ENCODE measurements at regions not wholly inside any gene's neighbourhood (a gene's known extent, or its start where the extent isn't known, plus 50 kb on each side); places are given as distances from the start of the nearest gene placed in this dataset.

DNA sequence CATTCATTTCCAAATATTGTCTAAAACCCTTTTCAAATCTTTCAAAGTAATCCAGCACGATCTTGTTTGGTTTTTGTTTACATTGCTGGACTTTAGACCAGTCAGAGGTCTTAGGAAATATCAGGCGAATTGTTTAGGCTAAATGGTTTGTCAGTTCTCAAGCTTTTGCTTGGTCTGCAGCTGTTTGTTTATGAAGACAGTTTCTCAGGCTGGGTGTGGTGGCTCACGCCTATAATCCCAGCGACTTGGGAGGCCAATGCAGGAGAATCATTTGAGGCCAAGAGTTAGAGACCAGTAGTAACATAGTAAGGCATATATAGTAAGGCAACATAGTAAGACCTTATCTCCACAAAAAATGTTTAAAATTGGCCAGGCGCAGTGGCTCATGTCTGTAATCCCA lies 77.5 kb downstream of the DNTTIP2 start:
- Histone ChIP-seq H3K4me3 (ENCODE audit: low read depth, low read length) (no peak overlapping the region), H2AFZ (ENCODE audit: low read length, unreplicated experiment) (no peak overlapping the region), H3K79me2 (ENCODE audit: control insufficient read depth, insufficient read depth, low read length, unreplicated experiment) (no peaks in the 10 kb centered on the region), H3K4me1 (ENCODE audit: control insufficient read depth, insufficient read depth, low read length, unreplicated experiment) (peaks cover 54% of the 10 kb centered on the region), H3K27ac (ENCODE audit: low read depth, low read length) (no peak overlapping the region), H3K27me3 (ENCODE audit: insufficient read depth, low read length) (no peaks in the 10 kb centered on the region), H3K36me3 (ENCODE audit: insufficient read depth, low read length) (no peaks in the 10 kb centered on the region)

DNA sequence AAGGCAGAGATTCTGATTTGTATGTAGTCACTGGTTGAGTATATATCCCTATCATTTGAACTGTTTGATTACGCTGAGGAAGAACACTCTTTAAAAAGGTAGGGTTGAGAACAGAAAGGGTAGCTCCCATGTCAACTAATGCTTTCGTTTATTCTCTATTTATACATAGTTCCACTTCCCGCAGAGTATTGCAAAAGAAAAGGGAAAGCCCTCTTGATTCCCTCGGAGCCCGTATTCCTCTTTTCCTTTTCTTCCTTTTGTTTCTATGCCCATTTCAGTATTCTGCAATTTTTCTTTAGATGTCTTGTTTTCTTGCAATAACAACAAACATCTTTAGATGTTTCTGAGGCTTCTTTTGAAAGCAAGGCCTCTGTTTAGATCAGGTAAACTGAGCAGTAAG lies 78.2 kb downstream of the DNTTIP2 start:
- no peak overlapping the region for H3K27ac ChIP-seq (ENCODE audit: low read depth, low read length)
- H3K4me1 ChIP-seq (ENCODE audit: control insufficient read depth, insufficient read depth, low read length, unreplicated experiment) = peaks cover 54% of the 10 kb centered on the region
- no peaks in the 10 kb centered on the region for H3K36me3 ChIP-seq (ENCODE audit: insufficient read depth, low read length)
- H3K27me3 ChIP-seq (ENCODE audit: insufficient read depth, low read length) = no peaks in the 10 kb centered on the region
- no peak overlapping the region for H2AFZ ChIP-seq (ENCODE audit: low read length, unreplicated experiment)
- no peak overlapping the region for H3K4me3 ChIP-seq (ENCODE audit: low read depth, low read length)
- H3K79me2 ChIP-seq (ENCODE audit: control insufficient read depth, insufficient read depth, low read length, unreplicated experiment) = no peaks in the 10 kb centered on the region

DNA sequence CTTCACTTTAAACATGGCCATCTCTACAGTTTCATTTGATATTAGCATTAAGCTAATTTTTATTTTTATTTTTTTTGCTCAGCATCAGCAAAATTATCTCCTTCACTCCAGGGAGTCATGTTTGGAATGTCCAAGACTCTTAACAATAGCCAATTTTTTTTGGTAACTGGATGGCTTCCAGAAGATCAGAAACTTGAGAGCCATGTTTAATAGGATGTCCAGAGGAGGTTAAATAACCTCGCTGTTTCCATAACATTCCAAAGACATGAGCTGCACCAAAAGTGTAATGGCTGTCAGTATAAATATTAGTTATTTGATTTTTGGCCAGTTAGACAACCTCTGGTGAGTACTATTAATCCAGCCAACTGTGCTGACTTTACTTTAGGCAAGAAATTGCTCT lies 80.7 kb downstream of the DNTTIP2 start:
- H2AFZ ChIP-seq (ENCODE audit: low read length, unreplicated experiment) = no peak overlapping the region
- H3K4me3 ChIP-seq (ENCODE audit: low read depth, low read length) = no peak overlapping the region
- no peaks in the 10 kb centered on the region for H3K27me3 ChIP-seq (ENCODE audit: insufficient read depth, low read length)
- no peaks in the 10 kb centered on the region for H3K36me3 ChIP-seq (ENCODE audit: insufficient read depth, low read length)
- peak overlapping the region; percentile 64 for H3K27ac ChIP-seq (ENCODE audit: low read depth, low read length)
- H3K4me1 ChIP-seq (ENCODE audit: control insufficient read depth, insufficient read depth, low read length, unreplicated experiment) = peaks cover 30% of the 10 kb centered on the region
- no peaks in the 10 kb centered on the region for H3K79me2 ChIP-seq (ENCODE audit: control insufficient read depth, insufficient read depth, low read length, unreplicated experiment)

DNA sequence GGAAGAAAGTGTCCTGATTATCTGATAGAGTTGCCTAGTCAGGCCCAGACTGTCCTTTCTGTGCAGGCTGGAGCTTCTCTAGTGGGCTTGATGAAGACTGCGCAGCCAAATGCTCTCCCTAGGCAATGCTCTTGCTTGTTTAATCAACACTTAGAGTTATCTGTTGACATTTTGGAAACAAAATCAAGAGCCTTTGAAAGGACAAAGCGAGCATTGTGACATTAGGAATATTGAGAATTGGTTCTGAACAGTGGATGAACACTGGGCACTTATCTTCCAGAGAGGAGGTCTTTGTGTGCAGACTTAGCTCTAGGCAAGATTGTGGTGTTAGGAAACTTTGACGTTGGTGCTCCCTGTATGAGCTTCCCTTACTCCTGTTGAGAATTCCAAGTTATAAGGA lies 94.5 kb downstream of the DNTTIP2 start:
- Histone ChIP-seq H3K27me3 (ENCODE audit: insufficient read depth, low read length) (no peaks in the 10 kb centered on the region), H3K27ac (ENCODE audit: low read depth, low read length) (no peak overlapping the region), H3K4me1 (ENCODE audit: control insufficient read depth, insufficient read depth, low read length, unreplicated experiment) (peaks cover 14% of the 10 kb centered on the region), H3K36me3 (ENCODE audit: insufficient read depth, low read length) (no peaks in the 10 kb centered on the region), H3K4me3 (ENCODE audit: low read depth, low read length) (no peak overlapping the region), H3K79me2 (ENCODE audit: control insufficient read depth, insufficient read depth, low read length, unreplicated experiment) (no peaks in the 10 kb centered on the region), H2AFZ (ENCODE audit: low read length, unreplicated experiment) (no peak overlapping the region)

DNA sequence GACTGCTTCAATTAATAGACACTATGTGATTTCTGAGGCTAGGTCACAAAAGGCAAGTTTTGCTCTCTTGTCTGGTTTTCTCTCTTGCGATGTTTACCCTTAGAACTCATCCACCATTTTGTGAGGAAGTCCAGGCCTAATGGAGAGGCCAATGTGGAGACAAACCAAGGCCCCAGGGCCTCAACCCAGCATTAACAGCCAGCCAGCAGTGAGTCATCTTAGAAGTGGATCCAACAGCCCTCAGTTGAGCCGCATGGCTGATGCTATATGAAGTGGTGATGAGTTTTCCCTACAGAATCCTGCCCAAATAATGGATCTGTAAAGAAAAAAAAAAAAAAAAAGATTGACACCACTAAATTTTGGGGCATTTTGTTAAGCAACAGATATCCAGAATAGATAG lies 95.1 kb downstream of the DNTTIP2 start:
- H3K27me3 ChIP-seq (ENCODE audit: insufficient read depth, low read length) = no peaks in the 10 kb centered on the region
- no peak overlapping the region for H3K27ac ChIP-seq (ENCODE audit: low read depth, low read length)
- no peaks in the 10 kb centered on the region for H3K79me2 ChIP-seq (ENCODE audit: control insufficient read depth, insufficient read depth, low read length, unreplicated experiment)
- peaks cover 21% of the 10 kb centered on the region for H3K4me1 ChIP-seq (ENCODE audit: control insufficient read depth, insufficient read depth, low read length, unreplicated experiment)
- H3K36me3 ChIP-seq (ENCODE audit: insufficient read depth, low read length) = no peaks in the 10 kb centered on the region
- no peak overlapping the region for H3K4me3 ChIP-seq (ENCODE audit: low read depth, low read length)
- H2AFZ ChIP-seq (ENCODE audit: low read length, unreplicated experiment) = no peak overlapping the region

DNA sequence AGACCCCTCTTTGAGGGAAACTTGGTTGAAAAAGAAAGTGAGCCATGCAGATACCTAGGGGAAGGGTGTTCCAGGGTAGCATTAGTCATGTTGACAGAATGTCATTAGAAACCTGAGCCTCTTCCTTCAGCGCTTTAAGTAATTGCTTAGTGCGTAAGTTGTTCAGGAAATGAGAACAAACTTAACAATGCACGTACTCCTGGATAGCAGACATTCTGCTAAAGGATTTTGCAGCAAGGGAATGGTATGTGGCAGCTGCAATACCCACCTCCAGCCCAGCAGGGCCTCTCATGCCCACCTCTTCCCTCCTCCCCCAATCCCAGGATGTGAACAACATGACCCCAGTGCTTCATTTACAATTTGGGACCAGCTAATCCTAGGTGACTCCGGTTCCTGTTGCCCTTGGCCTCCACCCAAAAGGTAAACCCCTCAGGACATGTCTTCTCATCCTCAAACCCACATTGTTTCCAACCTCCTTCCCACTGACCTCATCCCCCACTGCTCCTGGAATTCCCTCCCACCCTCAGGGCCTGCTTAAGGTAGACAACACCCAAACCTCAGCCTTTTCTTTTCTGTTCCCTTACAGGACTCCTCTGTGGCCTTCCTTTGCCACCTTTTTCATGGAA lies 98.0 kb upstream of the BCAR3 start:
- H2AFZ ChIP-seq (ENCODE audit: low read length, unreplicated experiment) = no peak overlapping the region
- H3K36me3 ChIP-seq (ENCODE audit: insufficient read depth, low read length) = no peaks in the 10 kb centered on the region
- peak overlapping the region; percentile 19; the same call in 1 of the 2 replicates for H3K4me3 ChIP-seq (ENCODE audit: low read depth, low read length)
- peaks cover 22% of the 10 kb centered on the region for H3K4me1 ChIP-seq (ENCODE audit: control insufficient read depth, insufficient read depth, low read length, unreplicated experiment)
- no peaks in the 10 kb centered on the region for H3K27me3 ChIP-seq (ENCODE audit: insufficient read depth, low read length)
- H3K79me2 ChIP-seq (ENCODE audit: control insufficient read depth, insufficient read depth, low read length, unreplicated experiment) = no peaks in the 10 kb centered on the region
- peak overlapping the region; percentile 89 for H3K27ac ChIP-seq (ENCODE audit: low read depth, low read length)

DNA sequence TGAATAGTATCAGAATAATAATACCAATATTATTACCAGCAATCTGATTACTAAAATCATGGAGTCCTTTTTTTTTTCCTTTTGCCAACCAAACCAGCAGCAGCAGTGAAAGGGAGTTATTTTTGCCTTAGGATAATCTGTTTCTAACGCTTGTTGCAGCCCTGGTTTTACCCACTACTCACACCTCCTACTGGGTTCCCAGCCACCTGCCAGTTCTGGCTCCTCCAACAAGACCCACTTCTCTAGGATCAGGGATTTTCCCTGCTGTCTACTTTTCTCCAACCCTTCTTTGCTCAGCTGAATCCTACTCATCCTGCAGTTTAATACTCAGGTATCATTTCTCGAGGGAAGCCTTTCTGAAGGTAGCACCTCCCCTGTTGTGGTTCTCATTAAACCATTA lies 96.8 kb upstream of the BCAR3 start:
- Histone ChIP-seq H3K79me2 (ENCODE audit: control insufficient read depth, insufficient read depth, low read length, unreplicated experiment) (no peaks in the 10 kb centered on the region), H3K4me1 (ENCODE audit: control insufficient read depth, insufficient read depth, low read length, unreplicated experiment) (peaks cover 22% of the 10 kb centered on the region), H3K27ac (ENCODE audit: low read depth, low read length) (no peak overlapping the region; the same call in 1 of the 2 replicates), H3K36me3 (ENCODE audit: insufficient read depth, low read length) (no peaks in the 10 kb centered on the region), H3K4me3 (ENCODE audit: low read depth, low read length) (no peak overlapping the region), H3K27me3 (ENCODE audit: insufficient read depth, low read length) (no peaks in the 10 kb centered on the region), H2AFZ (ENCODE audit: low read length, unreplicated experiment) (no peak overlapping the region)

DNA sequence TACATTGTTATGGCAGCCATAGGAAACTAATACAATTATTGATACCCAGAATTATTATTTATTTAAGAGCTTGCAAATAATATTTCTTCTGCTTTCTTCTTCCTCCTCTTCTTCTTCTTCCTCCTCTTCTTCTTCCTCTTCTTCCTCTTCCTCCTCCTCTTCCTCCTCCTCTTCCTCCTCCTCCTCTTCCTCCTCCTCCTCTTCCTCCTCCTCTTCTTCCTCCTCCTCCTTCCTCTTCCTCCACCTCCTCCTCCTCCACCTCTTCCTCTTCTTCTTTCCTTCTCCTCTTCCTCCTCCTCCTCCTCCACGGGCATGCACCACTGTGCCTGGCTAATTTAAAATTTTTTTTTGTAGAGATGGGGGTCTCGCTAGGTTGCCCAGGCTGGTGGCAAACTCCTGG lies 95.6 kb upstream of the BCAR3 start:
- Histone ChIP-seq H3K79me2 (ENCODE audit: control insufficient read depth, insufficient read depth, low read length, unreplicated experiment) (no peaks in the 10 kb centered on the region), H3K4me3 (ENCODE audit: low read depth, low read length) (no peak overlapping the region), H3K27me3 (ENCODE audit: insufficient read depth, low read length) (no peaks in the 10 kb centered on the region), H2AFZ (ENCODE audit: low read length, unreplicated experiment) (no peak overlapping the region), H3K36me3 (ENCODE audit: insufficient read depth, low read length) (no peaks in the 10 kb centered on the region), H3K4me1 (ENCODE audit: control insufficient read depth, insufficient read depth, low read length, unreplicated experiment) (peaks cover 22% of the 10 kb centered on the region), H3K27ac (ENCODE audit: low read depth, low read length) (no peak overlapping the region)

DNA sequence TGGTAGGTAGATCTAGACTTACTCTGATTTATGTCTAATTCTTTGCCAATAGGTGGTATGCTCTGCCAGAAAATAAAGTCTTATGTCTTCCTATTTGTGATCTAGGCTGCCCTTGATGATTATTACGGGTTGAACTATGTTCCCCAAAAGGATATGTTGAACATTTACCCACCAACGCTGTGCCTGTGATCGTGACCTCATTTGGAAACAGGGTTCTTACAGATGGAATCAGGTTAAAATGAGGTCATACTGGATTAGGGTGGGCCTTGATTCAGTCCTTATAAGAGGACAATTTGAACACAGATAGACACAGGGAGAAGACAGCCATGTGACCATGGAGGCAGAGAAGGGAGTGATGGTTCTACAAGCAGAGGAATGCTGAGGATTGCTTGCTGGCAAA lies 95.1 kb upstream of the BCAR3 start:
- no peaks in the 10 kb centered on the region for H3K79me2 ChIP-seq (ENCODE audit: control insufficient read depth, insufficient read depth, low read length, unreplicated experiment)
- H3K4me1 ChIP-seq (ENCODE audit: control insufficient read depth, insufficient read depth, low read length, unreplicated experiment) = peaks cover 22% of the 10 kb centered on the region
- H3K4me3 ChIP-seq (ENCODE audit: low read depth, low read length) = no peak overlapping the region
- H3K36me3 ChIP-seq (ENCODE audit: insufficient read depth, low read length) = no peaks in the 10 kb centered on the region
- no peaks in the 10 kb centered on the region for H3K27me3 ChIP-seq (ENCODE audit: insufficient read depth, low read length)
- H3K27ac ChIP-seq (ENCODE audit: low read depth, low read length) = no peak overlapping the region
- H2AFZ ChIP-seq (ENCODE audit: low read length, unreplicated experiment) = no peak overlapping the region

DNA sequence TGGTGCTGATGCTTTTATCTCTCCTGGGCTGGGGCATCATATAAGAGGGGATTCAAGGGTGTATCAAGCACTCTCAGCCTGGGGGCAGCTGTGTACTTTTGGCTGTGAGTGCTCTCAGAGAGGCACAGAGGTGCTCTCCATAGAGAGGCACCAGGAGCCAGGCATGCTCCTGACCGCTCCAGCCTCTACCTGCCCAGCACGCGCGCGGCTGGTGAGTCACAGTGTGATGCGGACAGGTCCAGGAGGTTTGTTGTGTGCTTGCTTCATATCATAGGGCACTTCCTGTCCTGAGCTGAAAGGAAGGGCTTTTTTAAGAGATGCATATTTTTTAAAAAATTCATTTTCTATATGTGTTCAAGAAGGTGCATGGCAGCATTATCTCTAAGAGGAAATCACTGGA lies 93.6 kb upstream of the BCAR3 start:
- Histone ChIP-seq H2AFZ (ENCODE audit: low read length, unreplicated experiment) (no peak overlapping the region), H3K27me3 (ENCODE audit: insufficient read depth, low read length) (no peaks in the 10 kb centered on the region), H3K4me1 (ENCODE audit: control insufficient read depth, insufficient read depth, low read length, unreplicated experiment) (peaks cover 14% of the 10 kb centered on the region), H3K79me2 (ENCODE audit: control insufficient read depth, insufficient read depth, low read length, unreplicated experiment) (no peaks in the 10 kb centered on the region), H3K36me3 (ENCODE audit: insufficient read depth, low read length) (no peaks in the 10 kb centered on the region), H3K4me3 (ENCODE audit: low read depth, low read length) (no peak overlapping the region), H3K27ac (ENCODE audit: low read depth, low read length) (no peak overlapping the region)

DNA sequence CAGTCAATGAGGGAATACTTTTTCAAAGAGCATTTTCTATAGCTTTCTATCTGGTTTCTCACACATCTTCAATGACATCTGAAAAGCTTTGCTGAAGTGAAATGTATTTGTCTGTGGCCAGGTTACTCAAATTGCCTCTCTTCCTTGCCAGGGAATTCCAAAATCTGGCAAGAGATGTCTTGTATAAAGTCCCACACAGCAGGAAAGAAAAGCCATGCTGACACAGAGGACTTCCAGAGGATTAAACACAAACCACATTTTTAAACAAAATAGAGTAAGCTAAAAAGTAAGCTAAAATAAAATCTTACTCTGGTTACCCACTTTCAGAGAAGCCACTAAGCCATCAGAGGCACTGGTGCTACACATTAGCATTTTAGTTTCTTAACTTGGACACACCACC lies 93.1 kb upstream of the BCAR3 start:
- H3K27ac ChIP-seq (ENCODE audit: low read depth, low read length) = no peak overlapping the region
- peaks cover 8% of the 10 kb centered on the region for H3K4me1 ChIP-seq (ENCODE audit: control insufficient read depth, insufficient read depth, low read length, unreplicated experiment)
- no peak overlapping the region for H3K4me3 ChIP-seq (ENCODE audit: low read depth, low read length)
- H3K36me3 ChIP-seq (ENCODE audit: insufficient read depth, low read length) = no peaks in the 10 kb centered on the region
- H3K79me2 ChIP-seq (ENCODE audit: control insufficient read depth, insufficient read depth, low read length, unreplicated experiment) = no peaks in the 10 kb centered on the region
- H3K27me3 ChIP-seq (ENCODE audit: insufficient read depth, low read length) = no peaks in the 10 kb centered on the region
- H2AFZ ChIP-seq (ENCODE audit: low read length, unreplicated experiment) = no peak overlapping the region
